ENCODE measurements at regions not wholly inside any gene's neighbourhood (a gene's known extent, or its start where the extent isn't known, plus 50 kb on each side); places are given as distances from the start of the nearest gene placed in this dataset.
A peak's percentile ranks its signal among the peaks of the same experiment; 100 is the strongest.

DNA sequence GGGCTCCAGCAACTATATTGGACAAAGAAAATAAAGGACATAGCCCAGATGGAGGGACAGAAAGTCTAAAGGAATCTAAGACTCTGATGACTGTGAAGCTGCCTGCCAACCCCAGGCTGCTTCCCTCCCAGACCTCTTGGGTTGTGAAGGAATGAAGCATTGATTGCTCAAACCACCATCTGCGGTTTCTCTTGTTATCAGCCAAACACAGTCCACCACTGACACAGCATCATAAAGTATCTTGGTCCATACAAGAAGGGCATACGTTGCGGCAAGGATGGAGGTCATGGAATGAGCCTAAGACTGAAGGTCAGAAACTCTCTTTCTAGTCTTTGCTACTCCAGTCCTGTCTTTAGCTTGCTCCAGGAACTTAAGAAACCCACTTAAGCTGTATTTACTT is 58.5 kb upstream of the PLXNC1 start (continued):
- no peak for TF ChIP-seq HMGXB4 (CRISPR knock-in tag; IDR thresholded peaks at IDR 0.05)
- TF ChIP-seq NFIC (IDR thresholded peaks at IDR 0.05), result no peak; the same call in 1 of the 2 replicates
- TF ChIP-seq CBX3 (IDR thresholded peaks at IDR 0.05; ENCODE audit: borderline replicate concordance in 1 of 2, low read length in 2 of 2), result 0 out of 3 replicates have a peak, but pooled peaks of 1 of the 2 experiments have one; percentile 23
- peak; percentile 67 for TF ChIP-seq ZEB2 (IDR thresholded peaks at IDR 0.05)
- peak; percentile 82 for TF ChIP-seq TAL1 (IDR thresholded peaks at IDR 0.05)
- TF ChIP-seq C11orf30 (IDR thresholded peaks at IDR 0.05; ENCODE audit: low read depth), result peak; percentile 14; the same call in 1 of the 2 replicates
- TF ChIP-seq E2F1 (CRISPR knock-in tag; IDR thresholded peaks at IDR 0.05), result no peak
- TF ChIP-seq ETV6 (IDR thresholded peaks at IDR 0.05; ENCODE audit: borderline replicate concordance in 1 of 2, low read depth in 2 of 2, low read length in 1 of 2), result no peak
- no peak for TF ChIP-seq ETV6 (CRISPR knock-in tag; IDR thresholded peaks at IDR 0.05; ENCODE audit: borderline replicate concordance)
- peak; percentile 90 for TF ChIP-seq ZNF24 (IDR thresholded peaks at IDR 0.05)
- TF ChIP-seq ELF2 (CRISPR knock-in tag; IDR thresholded peaks at IDR 0.05), result no peak
- peak; percentile 19; the same call in 1 of the 2 replicates for TF ChIP-seq JUN (IDR thresholded peaks at IDR 0.05; ENCODE audit: borderline replicate concordance, low read depth, low read length)
- no peak for TF ChIP-seq JUN (CRISPR knock-in tag; IDR thresholded peaks at IDR 0.05; ENCODE audit: borderline replicate concordance)
- TF ChIP-seq LCOR (CRISPR knock-in tag; IDR thresholded peaks at IDR 0.05), result peak; percentile 78; the same call in 1 of the 2 replicates
- TF ChIP-seq ZNF436 (CRISPR knock-in tag; IDR thresholded peaks at IDR 0.05), result no peak
- TF ChIP-seq, protein P1, sequence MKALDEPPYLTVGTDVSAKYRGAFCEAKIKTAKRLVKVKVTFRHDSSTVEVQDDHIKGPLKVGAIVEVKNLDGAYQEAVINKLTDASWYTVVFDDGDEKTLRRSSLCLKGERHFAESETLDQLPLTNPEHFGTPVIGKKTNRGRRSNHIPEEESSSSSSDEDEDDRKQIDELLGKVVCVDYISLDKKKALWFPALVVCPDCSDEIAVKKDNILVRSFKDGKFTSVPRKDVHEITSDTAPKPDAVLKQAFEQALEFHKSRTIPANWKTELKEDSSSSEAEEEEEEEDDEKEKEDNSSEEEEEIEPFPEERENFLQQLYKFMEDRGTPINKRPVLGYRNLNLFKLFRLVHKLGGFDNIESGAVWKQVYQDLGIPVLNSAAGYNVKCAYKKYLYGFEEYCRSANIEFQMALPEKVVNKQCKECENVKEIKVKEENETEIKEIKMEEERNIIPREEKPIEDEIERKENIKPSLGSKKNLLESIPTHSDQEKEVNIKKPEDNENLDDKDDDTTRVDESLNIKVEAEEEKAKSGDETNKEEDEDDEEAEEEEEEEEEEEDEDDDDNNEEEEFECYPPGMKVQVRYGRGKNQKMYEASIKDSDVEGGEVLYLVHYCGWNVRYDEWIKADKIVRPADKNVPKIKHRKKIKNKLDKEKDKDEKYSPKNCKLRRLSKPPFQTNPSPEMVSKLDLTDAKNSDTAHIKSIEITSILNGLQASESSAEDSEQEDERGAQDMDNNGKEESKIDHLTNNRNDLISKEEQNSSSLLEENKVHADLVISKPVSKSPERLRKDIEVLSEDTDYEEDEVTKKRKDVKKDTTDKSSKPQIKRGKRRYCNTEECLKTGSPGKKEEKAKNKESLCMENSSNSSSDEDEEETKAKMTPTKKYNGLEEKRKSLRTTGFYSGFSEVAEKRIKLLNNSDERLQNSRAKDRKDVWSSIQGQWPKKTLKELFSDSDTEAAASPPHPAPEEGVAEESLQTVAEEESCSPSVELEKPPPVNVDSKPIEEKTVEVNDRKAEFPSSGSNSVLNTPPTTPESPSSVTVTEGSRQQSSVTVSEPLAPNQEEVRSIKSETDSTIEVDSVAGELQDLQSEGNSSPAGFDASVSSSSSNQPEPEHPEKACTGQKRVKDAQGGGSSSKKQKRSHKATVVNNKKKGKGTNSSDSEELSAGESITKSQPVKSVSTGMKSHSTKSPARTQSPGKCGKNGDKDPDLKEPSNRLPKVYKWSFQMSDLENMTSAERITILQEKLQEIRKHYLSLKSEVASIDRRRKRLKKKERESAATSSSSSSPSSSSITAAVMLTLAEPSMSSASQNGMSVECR (CRISPR knock-in tag; IDR thresholded peaks at IDR 0.05), result no peak
- TF ChIP-seq NR2C1 (IDR thresholded peaks at IDR 0.05), result no peak
- TF ChIP-seq NR2C1 (tag; IDR thresholded peaks at IDR 0.05), result peak; percentile 55
- TF ChIP-seq CBX1 (IDR thresholded peaks at IDR 0.05; ENCODE audit: low read depth), result no peak
- TF ChIP-seq GTF2F1 (IDR thresholded peaks at IDR 0.05; ENCODE audit: low read depth, low read length), result no peak
- TF ChIP-seq FOXJ3 (CRISPR knock-in tag; IDR thresholded peaks at IDR 0.05), result no peak
- peak; percentile 47 for TF ChIP-seq NEUROD1 (IDR thresholded peaks at IDR 0.05; ENCODE audit: borderline replicate concordance, low read depth, low read length, partially characterized antibody)
- TF ChIP-seq GTF2E2 (tag; IDR thresholded peaks at IDR 0.05), result no peak

Data from K562 (cell line).